NCI-H128 (cell line): ENCODE measurements at regions not wholly inside any gene's neighbourhood (a gene's known extent, or its start where the extent isn't known, plus 50 kb on each side); places are given as distances from the start of the nearest gene placed in this dataset.

ENCODE experiments used
- DNase-seq: peaks from one replicate; lab custom pipeline; 2025; ENCODE audit not compliant: unreplicated experiment; lab: John Stamatoyannopoulos, UW

DNA sequence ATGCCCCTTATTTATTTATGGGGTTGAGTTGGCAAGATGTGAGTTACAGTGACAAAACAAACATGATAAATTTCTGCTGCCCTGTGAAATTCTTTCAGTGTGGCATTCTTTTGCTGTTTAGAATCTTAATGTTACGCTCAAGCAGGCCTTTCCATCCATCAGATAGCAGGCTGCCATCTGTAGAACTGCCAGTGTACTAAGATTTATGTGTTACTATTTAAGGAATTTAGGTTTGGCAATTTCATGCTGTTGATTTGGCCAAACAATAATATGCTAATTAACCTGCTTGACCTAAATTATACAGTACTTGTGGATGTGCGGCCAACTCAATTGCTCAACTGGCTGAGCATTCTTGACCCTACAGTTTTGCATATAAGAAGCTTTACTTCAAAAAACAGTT, 477.7 kb upstream of the TPK1 start:
- DNase-seq = no peak

- no peak for DNase-seq
Measured at GRCh38 chr7:145293754-145294153, 457.9 kb upstream of the TPK1 start.

DNA sequence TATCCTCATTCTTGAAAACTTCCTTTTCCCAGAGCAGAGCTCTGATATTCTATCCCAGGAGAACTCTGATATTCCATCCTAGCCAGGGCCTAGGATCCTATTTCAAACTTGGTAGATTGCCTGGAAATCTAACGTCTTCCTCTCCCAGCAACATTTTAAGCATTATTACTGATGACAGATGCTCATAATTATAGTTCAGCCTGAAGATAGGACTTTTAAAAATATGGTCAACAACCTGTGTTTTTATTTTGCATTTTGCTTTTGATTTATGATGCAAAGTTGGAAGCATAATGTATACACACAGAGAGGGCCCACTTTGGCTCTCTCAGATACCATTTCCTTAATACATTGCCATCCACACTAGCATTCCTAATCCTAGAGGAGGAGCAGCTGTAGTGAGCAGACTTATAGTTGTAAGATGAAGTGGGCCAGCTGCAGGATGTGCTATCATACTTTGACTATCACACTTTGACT, 457.4 kb upstream of the TPK1 start:
- no peak for DNase-seq

DNA sequence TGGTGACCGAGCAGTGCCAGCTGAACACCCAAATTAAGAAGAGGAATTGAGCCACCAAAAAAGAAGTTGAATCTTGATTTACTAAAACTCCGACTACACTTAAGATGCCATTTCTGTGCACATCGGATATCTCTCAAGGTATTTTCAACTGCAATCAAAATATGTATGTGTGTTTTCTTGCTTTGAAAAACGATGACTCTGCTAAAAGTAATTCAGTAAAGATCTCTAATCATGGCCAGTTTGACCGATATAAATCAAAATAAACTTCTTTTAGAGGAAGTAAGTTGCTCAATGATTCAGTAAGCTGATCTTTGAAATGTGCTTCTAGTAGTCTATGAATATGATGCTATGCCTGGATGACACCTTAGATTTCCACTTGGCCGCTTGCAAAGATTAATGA, 453.5 kb upstream of the TPK1 start:
- no peak for DNase-seq

GRCh38 chr7:145276118-145276517, 440.3 kb upstream of the TPK1 start:
- no peak for DNase-seq

DNA sequence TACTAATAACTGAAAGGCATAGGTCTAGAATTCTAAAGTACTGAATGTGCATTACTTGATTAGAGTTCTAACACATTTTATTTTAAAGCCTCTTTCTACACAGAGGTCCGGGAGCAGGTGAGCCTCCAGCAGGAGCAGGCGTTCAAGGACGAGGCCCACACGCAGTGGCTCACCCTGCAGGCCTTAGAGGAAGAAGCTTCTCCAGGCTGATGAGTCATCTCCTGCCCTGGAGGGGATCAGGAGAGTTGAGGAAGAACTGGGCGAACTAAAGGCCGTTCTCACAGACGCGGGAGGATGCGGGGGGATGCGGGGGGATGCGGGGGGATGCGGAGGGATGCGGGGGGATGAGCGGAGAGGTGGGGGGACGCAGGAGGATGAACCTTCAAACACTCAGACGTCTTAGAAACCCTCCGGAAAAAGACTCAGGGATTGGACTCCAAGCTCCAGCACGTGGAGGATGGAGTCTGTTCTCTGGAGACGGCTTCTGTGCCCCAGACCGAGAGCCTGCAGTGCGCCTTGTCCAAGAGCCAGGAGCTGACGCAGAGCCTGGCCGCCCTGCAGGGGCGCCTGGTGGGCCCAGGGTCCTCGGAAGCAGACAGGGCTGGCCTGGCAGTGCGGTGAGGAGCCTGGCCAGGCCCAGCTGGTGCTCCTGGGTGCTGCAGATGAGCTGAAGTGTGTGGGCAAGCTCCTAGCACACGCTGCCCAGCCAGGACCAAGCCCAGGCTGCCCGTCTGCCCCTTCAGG, 433.7 kb upstream of the TPK1 start:
- DNase-seq = no peak

- no peak for DNase-seq
Measured at GRCh38 chr7:145265180-145265579, 429.3 kb upstream of the TPK1 start.

DNA sequence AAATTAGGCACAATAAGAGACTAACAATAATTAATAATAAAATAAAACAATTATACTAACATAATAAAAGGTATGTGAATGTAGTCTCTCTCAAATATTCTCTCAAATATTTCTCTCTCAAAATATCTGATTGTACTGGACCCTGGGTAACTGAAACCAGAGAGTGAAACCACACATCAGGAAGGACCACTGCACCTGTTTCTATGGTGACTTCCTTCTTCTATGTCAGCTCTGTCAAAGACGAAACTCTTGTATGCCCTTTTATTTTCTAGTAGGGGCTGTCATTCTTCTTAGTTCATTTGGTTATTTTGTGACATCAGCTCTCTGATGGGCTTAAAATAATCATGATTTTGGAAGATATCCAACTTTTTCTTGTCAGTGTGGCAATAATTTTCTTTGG, 428.0 kb upstream of the TPK1 start:
- no peak for DNase-seq

DNA sequence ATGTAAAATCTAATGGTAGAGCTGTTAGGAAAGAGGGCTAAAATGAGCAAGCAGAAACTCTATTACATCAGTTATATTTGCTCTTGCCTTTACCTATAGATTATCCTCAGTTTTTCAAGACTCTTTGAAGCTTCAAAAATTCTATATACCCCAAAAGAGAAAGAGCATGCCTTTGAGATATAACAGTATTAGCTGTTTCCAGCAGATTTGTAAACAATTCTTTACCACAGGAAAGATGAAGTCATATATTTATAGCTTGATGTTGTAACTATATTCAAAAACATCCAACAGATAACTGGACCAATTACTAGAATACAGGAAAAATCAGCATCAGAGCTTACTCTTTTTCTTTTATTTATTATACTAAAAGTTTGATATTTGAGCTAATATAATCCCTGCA, 416.2 kb upstream of the TPK1 start:
- DNase-seq = no peak

GRCh38 chr7:145224775-145225174, 388.9 kb upstream of the TPK1 start:
- no peak for DNase-seq

GRCh38 chr7:145219461-145219860, 383.6 kb upstream of the TPK1 start:
- DNase-seq = no peak

GRCh38 chr7:145216866-145217265, 381.0 kb upstream of the TPK1 start:
- DNase-seq = no peak

- no peak for DNase-seq
Measured at GRCh38 chr7:145212050-145212449, 376.2 kb upstream of the TPK1 start.

GRCh38 chr7:145211211-145211610, 375.4 kb upstream of the TPK1 start:
- DNase-seq = no peak

DNA sequence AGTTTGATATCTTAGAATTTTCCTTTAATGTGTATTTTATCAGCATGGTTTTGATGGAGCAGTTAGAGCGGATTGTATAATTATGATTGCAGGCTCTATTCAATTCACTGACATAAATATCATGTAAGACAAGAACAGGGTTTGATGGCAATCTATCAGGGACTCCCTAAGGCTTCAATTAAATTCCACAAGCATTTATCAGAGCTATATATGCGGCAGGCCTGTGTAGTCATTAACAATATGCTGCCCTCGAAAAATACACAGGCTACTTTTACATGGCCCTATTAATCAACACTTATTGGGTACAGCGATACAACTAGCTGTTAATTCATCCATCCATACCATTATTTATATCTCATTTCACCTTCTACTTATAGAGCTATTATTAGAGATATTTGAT, 358.1 kb upstream of the TPK1 start:
- no peak for DNase-seq

- no peak for DNase-seq
Measured at GRCh38 chr7:145184956-145185355, 349.1 kb upstream of the TPK1 start.

DNA sequence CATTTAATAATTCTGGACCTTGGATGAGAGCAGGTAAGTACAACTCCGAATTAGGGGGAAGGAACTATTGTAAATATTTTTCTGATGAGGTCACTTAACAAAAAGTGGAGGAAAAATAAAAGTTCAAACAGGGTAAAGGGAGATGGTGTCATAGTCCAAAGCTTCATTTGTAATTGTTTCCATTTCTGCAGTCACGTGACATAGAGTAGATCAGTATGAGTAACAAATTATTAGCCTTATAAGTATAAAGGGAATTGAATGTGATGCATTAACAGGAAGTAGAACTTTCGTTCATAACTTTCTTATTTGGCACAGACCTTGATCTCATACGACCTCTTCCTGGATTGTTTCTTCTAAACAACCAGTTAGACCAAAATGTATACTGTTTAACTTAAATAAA, 347.2 kb upstream of the TPK1 start:
- no peak for DNase-seq

DNA sequence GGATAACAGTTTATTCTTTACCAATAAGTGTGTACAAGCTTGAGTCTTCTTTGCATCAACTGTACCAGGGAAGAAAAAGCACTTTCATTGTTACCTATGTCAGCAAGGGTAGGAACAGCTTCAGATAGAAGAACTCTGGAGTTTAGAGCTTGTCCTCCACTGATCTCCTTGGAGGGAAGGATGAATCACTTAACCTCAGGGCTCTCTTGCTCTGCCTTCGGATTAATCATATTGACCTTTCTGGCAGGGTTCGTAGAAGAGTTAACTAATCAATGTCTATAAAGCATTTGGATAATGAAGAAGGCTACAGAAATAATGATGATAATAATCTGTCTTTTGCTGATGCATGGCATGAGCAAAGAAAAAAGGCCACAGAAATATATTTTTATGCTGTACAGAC, 339.5 kb upstream of the TPK1 start:
- DNase-seq = no peak

- DNase-seq = no peak
Measured at GRCh38 chr7:145169908-145170307, 334.1 kb upstream of the TPK1 start.

GRCh38 chr7:145168879-145169278, 333.0 kb upstream of the TPK1 start:
- no peak for DNase-seq

DNA sequence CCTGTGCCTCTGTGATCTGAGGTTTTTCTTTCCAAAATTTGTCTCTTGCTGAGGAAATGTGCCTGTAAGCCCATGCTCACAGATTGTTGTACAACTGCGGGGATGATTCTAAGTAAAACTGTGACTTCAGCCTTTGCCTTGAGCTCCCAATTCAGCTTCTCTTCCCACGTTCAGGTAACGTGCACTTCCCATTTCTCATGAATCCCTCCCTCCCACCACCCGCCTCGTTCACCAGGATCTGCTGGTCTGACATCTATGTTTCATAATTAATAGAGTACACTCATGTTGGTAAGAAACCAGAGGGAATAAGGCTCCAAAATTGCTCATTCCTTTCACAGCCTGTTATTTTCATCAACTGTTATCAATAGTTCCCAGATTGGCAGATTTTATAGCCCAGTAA, 332.6 kb upstream of the TPK1 start:
- DNase-seq = no peak

- DNase-seq = no peak
Measured at GRCh38 chr7:145156834-145157233, 321.0 kb upstream of the TPK1 start.

GRCh38 chr7:145152589-145152988, 316.7 kb upstream of the TPK1 start:
- no peak for DNase-seq
